NCI-H128 (cell line): ENCODE measurements at regions not wholly inside any gene's neighbourhood (a gene's known extent, or its start where the extent isn't known, plus 50 kb on each side); places are given as distances from the start of the nearest gene placed in this dataset.

Experiments used
- DNase-seq: peaks from one replicate; lab custom pipeline; 2025; ENCODE audit not compliant: unreplicated experiment; lab: John Stamatoyannopoulos, UW

DNA sequence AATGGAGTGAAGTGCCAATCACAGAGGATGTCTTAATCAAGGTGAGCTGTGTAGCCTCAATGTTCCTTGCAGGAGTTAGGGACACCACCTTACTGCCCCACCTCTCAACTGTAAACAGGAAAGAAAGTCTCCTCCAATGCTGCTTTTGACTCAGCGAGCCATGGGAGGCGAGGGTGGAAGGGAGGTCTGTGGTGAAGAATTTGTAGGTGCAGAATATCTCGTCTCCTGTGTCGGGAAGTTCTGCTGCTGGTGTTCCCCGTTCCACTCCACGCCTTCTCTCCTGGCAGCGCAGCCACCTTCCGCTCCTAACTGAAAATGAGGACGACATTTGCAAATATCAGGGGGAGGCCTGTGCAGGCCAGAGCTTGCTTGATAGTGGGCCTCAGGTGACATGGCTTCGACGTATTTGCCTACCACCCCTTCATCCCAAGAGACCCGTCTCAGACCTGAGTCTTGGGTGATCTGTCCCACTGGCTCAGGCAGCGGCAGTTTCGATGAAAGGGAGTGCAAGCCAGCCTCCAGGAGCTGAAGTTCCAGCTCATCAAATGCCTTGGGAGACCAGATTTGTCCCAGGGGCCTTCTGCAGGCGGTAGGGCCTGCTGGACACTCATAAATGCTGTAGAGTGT is 368.3 kb upstream of the C1orf174 start:
- DNase-seq: no peak

GRCh38 chr1:4268889-4269284 is 368.8 kb upstream of the C1orf174 start:
- no peak for DNase-seq

DNA sequence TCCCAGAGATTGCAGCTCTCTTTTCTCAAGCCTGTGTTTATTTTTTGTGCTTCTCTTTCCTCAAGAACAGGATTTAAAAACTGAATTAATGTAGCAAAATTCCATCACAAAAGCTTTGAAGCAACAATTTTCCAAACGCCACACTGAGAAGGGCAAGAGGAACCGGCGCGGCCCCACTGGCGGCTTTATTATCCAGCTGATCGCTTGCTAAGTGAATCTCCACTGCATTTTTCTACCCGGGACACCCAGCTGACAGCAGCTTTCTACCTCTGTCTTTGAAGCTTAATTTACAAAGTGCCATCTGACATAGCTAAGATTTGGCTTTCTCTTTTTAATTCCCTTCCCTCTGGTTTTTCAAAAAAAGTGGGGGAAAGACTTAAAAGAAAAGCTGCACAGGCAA is 369.3 kb upstream of the C1orf174 start:
- no peak for DNase-seq

GRCh38 chr1:4269952-4270570 is 370.0 kb upstream of the C1orf174 start:
- no peak for DNase-seq

DNA sequence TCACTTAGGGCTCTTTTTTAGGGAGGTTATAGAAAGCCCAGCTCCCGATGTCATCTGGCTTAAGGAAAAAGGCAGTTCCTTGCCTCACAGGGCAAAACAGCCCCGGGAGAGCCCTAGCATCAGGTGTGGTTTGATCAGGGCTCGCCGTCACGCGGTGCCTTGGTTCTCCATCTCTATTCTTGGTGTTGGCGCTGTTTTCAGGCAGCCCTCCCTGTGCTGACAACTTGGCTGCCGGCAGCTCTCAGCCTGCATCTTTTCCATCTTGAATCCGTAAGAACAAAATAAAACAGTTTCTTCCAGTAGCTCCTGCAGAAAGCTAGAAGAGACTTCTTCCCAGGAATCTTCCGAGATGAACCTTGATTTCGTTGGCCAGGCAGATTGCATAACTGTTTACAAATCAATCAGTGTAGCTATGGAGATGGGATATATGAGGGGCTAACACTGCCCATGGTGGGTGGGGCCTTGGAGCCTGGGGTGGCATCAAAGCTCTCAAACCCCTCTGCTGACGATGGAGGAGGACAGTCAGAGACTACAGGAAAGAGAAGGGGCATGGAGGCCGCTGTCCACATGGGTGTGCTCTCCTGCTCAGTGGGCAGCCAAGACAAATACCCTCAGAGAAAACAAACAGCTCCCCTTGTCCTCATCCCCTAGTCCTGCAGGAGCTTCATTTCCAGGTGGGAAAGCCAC is 370.7 kb upstream of the C1orf174 start:
- DNase-seq: no peak

- no peak for DNase-seq
These were observed 371.4 kb upstream of the C1orf174 start for GRCh38 chr1:4271338-4271998.

DNA sequence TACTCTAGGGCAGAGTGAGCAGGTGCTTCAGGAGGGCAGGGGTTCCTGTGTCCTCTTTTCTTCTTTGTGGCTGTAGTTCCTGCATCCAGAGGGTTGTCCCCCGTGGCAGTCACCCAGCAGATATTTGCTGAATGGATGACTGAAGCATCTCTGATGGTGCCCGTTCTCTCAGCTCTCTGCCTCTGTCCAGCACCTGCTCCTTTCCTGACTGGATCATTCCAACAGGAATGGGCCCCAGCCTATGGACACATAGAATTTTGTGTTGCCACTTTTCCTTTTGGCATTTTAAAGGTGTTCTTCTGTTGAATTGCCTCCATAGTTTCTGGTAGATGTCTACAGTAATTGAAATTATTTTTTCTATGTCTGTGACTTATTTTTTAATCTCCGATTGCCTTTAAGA is 372.5 kb upstream of the C1orf174 start:
- no peak for DNase-seq

DNA sequence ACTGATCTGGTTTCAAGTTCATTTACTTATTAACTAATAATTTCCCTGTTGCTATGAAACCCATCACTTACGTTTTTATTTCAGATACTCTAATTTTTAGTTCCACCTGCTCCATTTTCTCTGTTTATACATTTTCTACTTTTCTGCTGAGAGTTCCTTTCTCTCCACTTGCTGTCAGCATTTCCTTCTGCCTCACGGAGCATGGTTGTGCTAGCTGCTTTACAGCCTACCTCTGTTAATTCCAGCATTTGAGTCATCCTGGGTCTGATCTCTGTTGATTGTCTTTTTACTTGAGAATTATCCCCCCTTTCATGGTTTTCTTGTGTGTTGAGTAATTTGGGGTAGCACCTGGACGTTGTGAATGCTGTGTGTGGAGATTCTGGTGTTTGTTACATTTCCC is 373.2 kb upstream of the C1orf174 start:
- no peak for DNase-seq

- DNase-seq: no peak
These were observed 373.7 kb upstream of the C1orf174 start for GRCh38 chr1:4273747-4274146.

GRCh38 chr1:4275083-4275482 is 375.0 kb upstream of the C1orf174 start:
- DNase-seq: no peak

DNA sequence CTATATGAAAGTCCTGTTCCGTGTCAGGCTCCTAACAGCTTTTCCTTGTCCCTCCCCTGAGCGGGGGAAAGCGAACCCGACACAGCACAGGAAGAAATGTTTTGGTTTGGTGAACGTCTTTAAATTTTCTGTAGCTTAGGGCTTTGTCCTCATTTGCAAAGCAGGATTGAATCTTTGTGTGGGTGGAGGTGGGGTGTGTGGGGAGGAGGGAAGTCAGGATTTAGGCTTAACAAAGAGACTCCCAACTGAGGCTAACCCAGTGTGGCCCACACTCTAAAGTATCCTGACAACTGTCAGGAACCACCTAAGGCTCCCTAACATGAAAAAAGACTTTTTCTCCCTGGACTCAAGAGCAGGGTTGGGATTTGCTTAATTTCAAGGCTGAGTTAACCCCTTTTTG is 376.2 kb upstream of the C1orf174 start:
- DNase-seq: no peak

DNA sequence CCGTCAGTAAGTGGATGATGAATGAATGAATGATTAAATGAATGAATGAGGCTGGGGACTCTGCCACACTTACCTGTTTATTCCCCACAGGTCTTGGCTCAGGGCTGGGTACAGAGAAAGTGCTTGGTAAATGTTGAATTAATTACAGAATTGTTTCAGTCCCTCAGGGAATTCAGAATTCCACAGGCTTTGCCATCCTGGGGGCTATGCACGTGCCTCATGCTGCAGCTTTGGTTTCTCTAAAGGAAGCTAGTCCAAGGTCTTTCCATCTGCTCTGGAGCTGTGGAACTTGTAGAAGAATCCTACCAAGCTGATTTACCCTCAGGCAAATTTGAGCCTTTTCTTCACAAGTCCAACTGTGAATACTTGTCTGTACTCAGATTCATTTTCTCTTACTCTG is 376.8 kb upstream of the AJAP1 start:
- no peak for DNase-seq

- no peak for DNase-seq
These were observed 369.4 kb upstream of the AJAP1 start for GRCh38 chr1:4284976-4285375.

DNA sequence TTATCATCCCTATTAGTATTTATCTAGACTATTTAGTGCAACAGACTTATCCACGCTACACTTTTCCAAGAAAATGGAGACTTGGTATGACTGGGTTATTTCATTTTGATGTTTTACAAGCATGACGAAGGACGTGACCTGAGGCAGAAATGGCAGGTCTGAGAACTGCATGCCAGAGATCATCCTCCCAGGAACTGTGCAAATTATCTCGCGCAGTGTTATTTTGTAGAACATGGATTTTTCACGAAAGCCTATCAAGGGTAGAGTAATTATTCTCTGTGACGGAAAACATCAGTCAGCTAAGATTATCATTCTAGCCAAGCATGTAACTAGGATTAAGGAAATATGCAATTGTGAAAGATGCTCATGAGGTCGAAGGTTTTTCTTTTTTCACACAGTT is 361.5 kb upstream of the AJAP1 start:
- no peak for DNase-seq

GRCh38 chr1:4298361-4299083 is 355.9 kb upstream of the AJAP1 start:
- no peak for DNase-seq

DNA sequence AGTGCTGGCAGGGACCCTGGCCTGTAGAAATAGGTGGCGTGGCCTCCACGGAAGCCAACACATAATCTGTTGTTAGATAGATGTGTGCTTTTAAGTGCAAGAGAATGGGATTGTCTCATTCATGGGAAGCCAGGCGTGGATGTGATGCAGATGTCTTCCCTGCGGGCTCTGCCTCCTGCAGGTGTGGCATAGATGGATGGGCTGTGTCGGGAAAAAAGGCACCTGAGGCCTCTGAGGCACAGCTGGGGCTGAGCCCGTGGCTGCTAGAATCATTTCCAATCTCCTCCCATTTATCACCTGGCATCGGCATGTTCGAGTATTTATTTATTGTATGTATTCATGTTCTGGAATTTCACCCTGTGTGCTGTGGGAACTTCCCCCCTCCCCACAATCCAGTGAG is 353.4 kb upstream of the AJAP1 start:
- no peak for DNase-seq

GRCh38 chr1:4303303-4303702 is 351.1 kb upstream of the AJAP1 start:
- no peak for DNase-seq

- no peak for DNase-seq
These were observed 348.7 kb upstream of the AJAP1 start for GRCh38 chr1:4305526-4306301.

DNA sequence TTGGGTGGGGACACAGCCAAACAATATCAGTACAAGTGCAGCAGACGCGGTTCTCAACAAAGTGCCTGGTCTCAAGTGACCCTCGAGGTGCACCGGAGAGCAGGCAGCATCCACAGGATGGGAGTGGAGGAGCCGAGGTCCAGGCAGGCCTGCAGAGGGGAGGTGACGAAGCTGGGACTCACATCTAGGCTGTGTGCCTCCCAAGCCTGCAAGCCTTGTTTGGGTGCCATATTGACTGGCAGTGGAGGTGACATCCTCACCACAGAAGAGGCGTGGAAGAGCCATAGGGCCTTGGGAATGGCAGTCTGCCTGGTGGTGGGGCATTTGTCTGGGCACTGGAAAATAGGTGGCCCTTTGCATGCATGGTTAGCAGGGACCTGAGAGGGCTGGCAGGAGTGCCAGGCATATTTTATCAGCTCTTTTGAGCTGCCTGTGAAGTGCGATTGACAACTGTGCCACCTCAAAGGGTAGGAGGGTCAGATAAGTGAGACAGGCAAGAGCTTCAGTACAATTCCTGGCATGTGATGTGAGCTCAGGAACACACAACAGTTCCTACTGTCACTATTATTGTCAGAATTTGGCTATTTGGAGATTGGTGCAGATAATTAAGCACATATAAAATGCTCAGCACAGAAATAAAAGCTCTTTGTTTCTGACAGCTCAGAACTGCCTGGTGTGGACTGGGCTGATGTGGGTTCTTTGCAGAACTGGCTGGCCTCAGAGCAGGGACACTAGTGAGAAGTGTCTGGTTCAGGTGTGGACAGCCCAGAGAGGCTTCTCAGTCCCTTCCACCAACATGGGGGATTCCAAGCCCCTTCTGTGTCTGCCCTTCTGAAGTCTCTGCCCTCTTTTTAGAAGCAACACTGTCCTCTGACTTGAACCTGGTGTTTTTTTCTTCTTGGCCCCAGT is 347.6 kb upstream of the AJAP1 start:
- DNase-seq: no peak

DNA sequence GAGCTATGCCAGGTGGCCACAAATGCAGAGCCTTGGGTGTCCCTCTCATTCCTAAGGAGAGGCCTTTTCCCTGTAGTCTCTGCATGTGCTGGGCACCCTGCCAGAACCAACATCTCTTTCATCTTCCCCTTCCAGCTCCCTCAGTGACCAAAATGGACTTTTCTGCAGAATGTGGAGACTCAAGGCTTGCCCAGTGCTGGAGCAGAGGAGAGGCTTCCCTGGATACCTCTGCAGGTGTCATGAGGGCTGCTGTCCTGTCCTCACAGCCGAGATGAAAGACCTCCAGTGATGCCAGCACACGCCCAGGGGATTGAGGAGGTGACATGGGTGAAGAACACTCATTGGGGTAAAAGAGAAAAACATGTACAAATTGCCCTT is 347.0 kb upstream of the AJAP1 start:
- DNase-seq: no peak
